ENCODE measurements at regions not wholly inside any gene's neighbourhood (a gene's known extent, or its start where the extent isn't known, plus 50 kb on each side); places are given as distances from the start of the nearest gene placed in this dataset.

GRCh38 chr1:224542783-224543440 is 73.2 kb upstream of the CNIH3 start:
- TF ChIP-seq POLR2A (IDR thresholded peaks at IDR 0.05), result no peak
- TF ChIP-seq CTCF (IDR thresholded peaks at IDR 0.05), result no peak
